GM18873 (cell line): ENCODE measurements at regions not wholly inside any gene's neighbourhood (a gene's known extent, or its start where the extent isn't known, plus 50 kb on each side); places are given as distances from the start of the nearest gene placed in this dataset.

ENCODE experiments used
- ATAC-seq: cut with Tn5 transposase; IDR thresholded peaks from one replicate; pipeline ENCODE4 v1.9.1; 2021; ENCODE audit warnings: mild to moderate bottlenecking, moderate library complexity, moderate number of reproducible peaks; ENCODE audit not compliant: unreplicated experiment, low FRiP score

GRCh38 chr18:40380686-40381439, 1574.2 kb upstream of the PIK3C3 start:
- ATAC-seq: no peak

DNA sequence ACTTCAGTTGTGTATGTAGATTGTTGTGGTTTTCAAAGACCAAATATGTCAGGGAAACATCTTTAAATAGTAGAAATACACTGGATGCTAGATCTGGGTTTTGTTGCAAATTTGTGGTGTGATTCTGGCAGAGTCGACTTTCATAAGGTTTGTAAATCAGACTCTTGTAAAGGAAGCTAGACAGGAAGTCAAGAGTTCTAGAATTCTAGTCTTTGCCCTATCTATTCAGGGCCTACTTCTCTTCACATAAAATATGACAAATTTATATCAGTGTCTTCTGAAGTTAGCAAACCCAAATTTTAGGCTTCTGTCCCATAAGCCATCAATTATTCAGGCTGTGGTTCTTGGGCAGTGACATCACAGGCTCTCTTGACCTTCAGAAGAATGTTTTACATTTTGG, 1579.2 kb upstream of the PIK3C3 start:
- ATAC-seq: no peak

DNA sequence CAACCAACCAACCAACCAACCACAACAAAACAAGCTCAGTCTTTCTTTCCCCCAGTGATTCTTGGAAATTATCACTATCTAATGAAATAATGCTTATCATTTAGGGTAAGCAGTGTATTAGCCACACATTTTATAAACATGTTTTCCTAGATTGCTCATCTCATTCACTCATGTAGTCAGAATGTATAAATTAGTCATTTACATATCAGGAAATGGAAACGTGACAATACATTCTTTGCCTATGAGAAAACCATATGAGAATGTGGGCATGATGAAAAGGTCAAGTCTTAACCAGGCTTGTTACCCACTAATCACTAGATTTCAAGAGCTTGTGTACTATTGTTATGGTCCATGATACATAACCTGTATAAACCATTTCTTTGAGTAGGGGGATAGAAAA, 1583.4 kb upstream of the PIK3C3 start:
- no peak for ATAC-seq

- ATAC-seq: no peak
These were observed 1587.5 kb upstream of the PIK3C3 start for GRCh38 chr18:40367576-40367975.

DNA sequence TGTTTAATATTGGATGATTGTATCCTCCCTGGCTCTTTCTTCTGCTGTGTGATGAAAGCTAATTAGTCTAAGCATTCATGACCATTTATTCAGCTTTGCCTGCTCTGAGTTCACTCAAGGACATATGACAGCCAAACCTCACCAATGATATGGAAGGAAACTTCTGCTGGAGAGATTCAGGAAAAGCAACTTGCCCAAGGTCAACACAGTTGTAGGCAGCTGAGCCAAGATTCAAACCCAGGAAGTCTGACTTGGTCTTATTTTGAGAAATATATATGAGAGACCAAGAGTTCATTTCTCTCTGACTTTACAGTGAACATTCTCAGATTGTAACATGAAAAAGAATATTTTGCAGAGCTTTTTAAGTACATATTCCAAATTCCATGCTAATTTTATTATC, 1588.5 kb upstream of the PIK3C3 start:
- no peak for ATAC-seq

GRCh38 chr18:40365526-40365925, 1589.5 kb upstream of the PIK3C3 start:
- no peak for ATAC-seq

- no peak for ATAC-seq
These were observed 1594.5 kb upstream of the PIK3C3 start for GRCh38 chr18:40360558-40360957.

GRCh38 chr18:40357536-40357935, 1597.5 kb upstream of the PIK3C3 start:
- no peak for ATAC-seq

GRCh38 chr18:40356168-40356567, 1598.9 kb upstream of the PIK3C3 start:
- ATAC-seq: no peak

- no peak for ATAC-seq
These were observed 1599.3 kb upstream of the PIK3C3 start for GRCh38 chr18:40355726-40356125.

- no peak for ATAC-seq
These were observed 1606.8 kb upstream of the PIK3C3 start for GRCh38 chr18:40348196-40348595.

GRCh38 chr18:40347261-40347660, 1607.8 kb upstream of the PIK3C3 start:
- ATAC-seq: no peak

GRCh38 chr18:40346146-40346545, 1608.9 kb upstream of the PIK3C3 start:
- no peak for ATAC-seq

DNA sequence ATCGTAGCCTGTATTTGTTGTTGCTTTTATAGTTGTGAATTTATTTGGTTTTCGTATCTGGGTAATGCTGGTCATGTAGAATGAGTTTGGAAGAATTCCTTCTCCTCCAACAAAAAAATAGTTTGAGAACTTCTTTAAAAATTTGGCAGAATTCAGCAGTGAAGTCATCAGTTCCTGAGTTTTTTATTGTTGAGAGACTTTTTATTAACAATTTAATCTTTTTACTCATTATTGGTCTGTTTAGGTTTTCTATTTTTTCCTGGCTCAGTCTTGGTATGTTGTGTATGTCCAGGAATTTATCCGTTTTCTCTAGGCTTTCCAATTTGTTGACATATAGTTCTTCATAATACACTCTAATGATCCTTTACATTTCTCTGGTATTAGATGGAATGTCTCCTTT, 1613.3 kb upstream of the PIK3C3 start:
- no peak for ATAC-seq

DNA sequence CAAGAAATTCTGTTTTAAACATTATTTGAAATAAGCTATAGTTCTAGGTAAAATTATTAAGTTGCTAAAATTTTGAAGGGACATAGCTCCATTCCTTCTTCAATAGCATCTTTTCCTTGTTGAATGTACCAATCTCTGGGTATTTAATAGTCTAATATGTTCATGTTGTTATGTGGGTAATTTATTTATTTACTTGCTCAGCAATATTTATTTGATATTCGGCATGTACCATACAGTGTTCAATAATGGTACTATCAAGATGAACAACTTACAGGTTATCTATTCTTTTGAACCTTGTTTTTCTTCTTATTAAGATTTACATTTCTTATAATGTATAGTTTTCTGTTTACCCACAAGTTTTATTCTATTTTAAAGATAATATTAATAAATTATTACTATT, 1616.8 kb upstream of the PIK3C3 start:
- no peak for ATAC-seq

- ATAC-seq: no peak
These were observed 1628.0 kb upstream of the PIK3C3 start for GRCh38 chr18:40326985-40327384.

- no peak for ATAC-seq
These were observed 1629.0 kb upstream of the PIK3C3 start for GRCh38 chr18:40325988-40326387.

DNA sequence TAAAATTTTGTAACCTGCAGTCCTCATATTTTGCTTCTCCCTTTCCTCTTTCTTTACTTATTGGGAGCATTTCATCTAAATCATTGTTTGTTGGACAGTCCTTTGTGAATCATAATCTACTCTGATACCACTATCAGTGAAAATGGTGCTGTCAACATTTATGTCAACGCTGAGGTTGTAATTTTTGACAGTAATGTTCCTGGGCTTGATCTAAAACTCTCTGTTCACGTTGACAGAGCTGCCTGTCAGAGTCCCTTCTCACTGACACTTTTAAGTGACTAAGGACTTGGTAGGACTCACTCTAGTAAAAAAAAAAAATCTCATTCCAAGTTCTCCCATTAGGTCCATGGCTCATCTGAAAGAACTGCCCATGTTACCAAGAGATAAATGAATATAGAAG, 1640.8 kb upstream of the PIK3C3 start:
- no peak for ATAC-seq

DNA sequence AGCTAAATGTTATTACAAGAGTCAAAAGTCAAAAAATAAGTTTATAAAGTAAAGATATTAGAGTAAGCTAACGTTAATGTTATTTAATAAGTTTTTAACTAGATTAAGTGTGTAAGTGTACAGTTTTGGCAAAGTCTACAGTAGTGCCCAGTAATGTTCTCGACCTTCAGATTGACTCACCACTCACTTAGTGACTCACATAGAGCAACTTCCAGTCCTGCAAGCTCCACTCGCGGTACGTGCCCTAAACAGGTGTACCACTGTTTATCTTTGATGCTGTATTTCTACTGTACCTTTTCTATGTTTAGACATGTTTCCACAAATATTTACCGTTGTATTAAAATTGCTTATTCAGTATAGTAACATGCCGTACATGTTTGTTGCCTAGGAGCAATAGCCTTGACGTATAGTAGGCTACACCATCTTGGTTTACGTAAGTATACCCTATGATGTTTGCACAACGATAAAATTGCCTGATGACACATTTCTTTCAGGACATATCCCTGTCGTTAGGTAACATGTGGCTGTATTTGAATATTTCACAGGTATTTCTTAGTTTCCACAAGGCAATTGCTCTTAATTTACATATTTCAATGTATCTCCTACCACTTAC, 1641.9 kb upstream of the PIK3C3 start:
- no peak for ATAC-seq

- ATAC-seq: no peak
These were observed 1647.4 kb upstream of the PIK3C3 start for GRCh38 chr18:40307627-40308026.

DNA sequence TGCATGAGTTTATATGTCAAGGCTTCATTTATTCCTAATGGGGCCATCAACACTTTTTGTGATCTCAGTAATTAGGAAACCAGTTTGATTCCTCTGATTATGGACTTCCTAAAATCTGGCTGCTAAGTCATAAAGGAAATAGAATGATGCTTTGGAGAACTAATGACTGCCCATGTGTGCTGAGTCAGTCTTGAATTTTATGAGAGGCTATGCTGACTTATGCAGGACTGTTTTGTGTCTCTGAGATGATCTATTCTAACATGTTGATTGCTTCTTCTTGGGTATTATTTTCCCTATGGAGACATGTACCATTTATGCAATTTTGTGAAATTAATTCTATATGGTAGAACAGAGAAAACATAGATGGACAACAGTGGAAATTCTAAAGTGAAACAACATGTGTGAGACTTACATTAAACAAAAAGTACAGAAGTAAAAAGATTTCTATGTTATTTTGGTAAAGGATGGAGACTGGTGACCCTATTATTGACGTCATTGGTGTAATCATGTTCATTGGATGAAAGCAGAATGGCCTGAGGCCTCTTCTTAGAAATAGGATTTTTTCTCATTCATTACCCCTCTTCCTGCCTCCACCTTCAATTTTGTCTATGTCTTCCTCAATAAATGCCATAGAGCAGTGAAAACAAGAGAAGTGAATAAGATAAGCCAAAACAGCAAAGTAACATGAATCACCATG, 1658.2 kb upstream of the PIK3C3 start:
- no peak for ATAC-seq
